HCT116 (cell line): ENCODE measurements at regions not wholly inside any gene's neighbourhood (a gene's known extent, or its start where the extent isn't known, plus 50 kb on each side); places are given as distances from the start of the nearest gene placed in this dataset.

ENCODE experiments used
- ATAC-seq: fragments of 200-7000 bp; cut with Tn5 transposase; 2 replicates; pipeline ENCODE4 v1.9.1; 2020; ENCODE audit warnings: mild to moderate bottlenecking, moderate library complexity
- BruUV-seq: library from RNA; stranded (reverse); fragments of 400-500 nt; replicated peaks from 2 replicates; lab custom pipeline; 2021; lab: Mats Ljungman, UMichigan
- CTCF ChIA-PET: fragments of 300-600 bp; sonication (Branson Sonifier 250); formaldehyde crosslinking; loops from one replicate; lab custom pipeline; 2021; ENCODE audit warnings: antibody characterized with exemption; lab: Charles Lee
- POLR2A ChIA-PET: fragments of 300-600, 350-600 bp; sonication (Branson Sonifier 250); formaldehyde crosslinking; loops from one replicate; lab custom pipeline; 2021; ENCODE audit warnings: antibody characterized with exemption; lab: Charles Lee
- RAD21 ChIA-PET, 2 experiments: fragments of 300-600 bp; sonication (Branson Sonifier 250); formaldehyde crosslinking; loops; one replicate each; lab custom pipeline; 2023; ENCODE audit warnings: low total read pairs in 2 of 2; ENCODE audit not compliant: uncharacterized antibody in 2 of 2, unreplicated experiment in 2 of 2, low non-redundant PET in 1 of 2; lab: Charles Lee
- DNase-seq: peaks from one replicate; pipeline ENCODE4 v3.0.0-alpha.2; 2010; ENCODE audit warnings: low read depth, low spot score
- H2AFZ ChIP-seq: fragments of 200-600 bp; shearing (Covaris generic), sonication (generic); 2 replicates; pipeline ENCODE4 v1.6.1; 2017; ENCODE audit warnings: low read depth, mixed run types, mixed read lengths, antibody characterized with exemption, low read length; ENCODE audit not compliant: poor library complexity, severe bottlenecking
- H3K27ac ChIP-seq: 2 replicates; pipeline ENCODE4 v1.5.1; 2012; ENCODE audit warnings: low read depth, low read length
- H3K27me3 ChIP-seq: fragments of 200-600 bp; sonication (generic); 2 replicates; pipeline ENCODE4 v1.6.1; 2016; ENCODE audit warnings: mixed run types, low read length, mixed read lengths; ENCODE audit not compliant: insufficient read depth
- H3K36me3 ChIP-seq, 2 experiments: fragments of 200-500 bp in 1 of 2; fragments of 200-600 bp in 1 of 2; sonication (Bioruptor generic) in 1 of 2; sonication (generic) in 1 of 2; 2 replicates each; pipeline versions ENCODE4 v1.5.1 to v1.6.1; 2014 to 2016; ENCODE audit warnings: low read length in 2 of 2, inconsistent platforms in 1 of 2, mixed read lengths in 1 of 2, mixed run types in 1 of 2; ENCODE audit not compliant: insufficient read depth in 2 of 2, control insufficient read depth in 1 of 2
- H3K4me1 ChIP-seq, 2 experiments: fragments of 200-600 bp in 1 of 2; sonication (generic) in 1 of 2; 2 replicates each; pipeline versions ENCODE4 v1.5.1 to v1.6.1; 2012 to 2017; ENCODE audit warnings: low read length in 2 of 2, inconsistent platforms in 1 of 2, mild to moderate bottlenecking in 1 of 2, mixed read lengths in 1 of 2, mixed run types in 1 of 2, moderate library complexity in 1 of 2; ENCODE audit not compliant: insufficient read depth in 2 of 2, control insufficient read depth in 1 of 2
- H3K4me2 ChIP-seq: fragments of 200-600 bp; sonication (generic); 2 replicates; pipeline ENCODE4 v1.6.1; 2017; ENCODE audit warnings: mixed run types, low read length, mixed read lengths
- H3K4me3 ChIP-seq, 2 experiments: fragments of 200-600 bp in 1 of 2; sonication (generic) in 1 of 2; replicated peaks in 1 of 2; 2 replicates each; pipeline ENCODE4 v1.5.1; 2011 to 2016; ENCODE audit warnings: low read length in 2 of 2, control low read depth in 1 of 2, low read depth in 1 of 2, mild to moderate bottlenecking in 1 of 2, mixed read lengths in 1 of 2, mixed run types in 1 of 2
- H3K79me2 ChIP-seq: fragments of 200-600 bp; sonication (generic); 2 replicates; pipeline ENCODE4 v1.6.1; 2017; ENCODE audit warnings: mild to moderate bottlenecking, mixed run types, low read length, moderate library complexity, mixed read lengths; ENCODE audit not compliant: insufficient read depth
- H3K9ac ChIP-seq: fragments of 200-600 bp; sonication (generic); 2 replicates; pipeline ENCODE4 v1.6.1; 2016; ENCODE audit warnings: low read length, mixed read lengths
- H3K9me2 ChIP-seq: fragments of 200-600 bp; sonication (generic), shearing (Covaris generic); 2 replicates; pipeline ENCODE4 v1.6.1; 2017; ENCODE audit warnings: mixed run types, mild to moderate bottlenecking, moderate library complexity; ENCODE audit not compliant: insufficient read depth
- H3K9me3 ChIP-seq, 2 experiments: fragments of 200-500 bp in 1 of 2; fragments of 200-600 bp in 1 of 2; sonication (Bioruptor generic) in 1 of 2; sonication (generic) in 1 of 2; 2 replicates each; pipeline ENCODE4 v1.6.1; 2014 to 2017; ENCODE audit warnings: low read length in 2 of 2, mixed read lengths in 2 of 2, inconsistent platforms in 1 of 2, low read depth in 1 of 2, mild to moderate bottlenecking in 1 of 2, mixed run types in 1 of 2, moderate library complexity in 1 of 2; ENCODE audit not compliant: control insufficient read depth in 1 of 2, insufficient read depth in 1 of 2
- H4K20me1 ChIP-seq: fragments of 200-600 bp; sonication (generic), shearing (Covaris generic); 2 replicates; pipeline ENCODE4 v1.6.1; 2017; ENCODE audit warnings: mixed run types, mild to moderate bottlenecking, moderate library complexity; ENCODE audit not compliant: insufficient read depth
- ATF3 ChIP-seq: IDR thresholded peaks from 2 replicates; pipeline ENCODE4 v1.6.1; 2012
- CBX3 ChIP-seq: IDR thresholded peaks from 2 replicates; pipeline ENCODE4 v1.6.1; 2012; ENCODE audit warnings: low read depth
- CTCF ChIP-seq, 3 experiments: fragments of 200-600 bp in 1 of 3; sonication (generic) in 1 of 3; IDR thresholded peaks in 2 of 3; conservative IDR thresholded peaks in 1 of 3; 2 replicates each; pipeline ENCODE4 v1.5.1; 2012 to 2017; ENCODE audit warnings: low read depth in 2 of 3, low read length in 2 of 3, antibody characterized with exemption in 1 of 3, borderline replicate concordance in 1 of 3, control low read depth in 1 of 3, mild to moderate bottlenecking in 1 of 3, mixed read lengths in 1 of 3, mixed run types in 1 of 3, moderate library complexity in 1 of 3; ENCODE audit not compliant: insufficient read depth in 1 of 3
- ELF1 ChIP-seq: IDR thresholded peaks from 2 replicates; pipeline ENCODE4 v1.6.1; 2012; ENCODE audit warnings: low read depth, borderline replicate concordance
- JUND ChIP-seq: IDR thresholded peaks from 2 replicates; pipeline ENCODE4 v1.6.1; 2012
- MAX ChIP-seq: IDR thresholded peaks from 2 replicates; pipeline ENCODE4 v1.6.1; 2012
- POLR2A ChIP-seq: IDR thresholded peaks from 2 replicates; pipeline ENCODE4 v1.7.0; 2011; ENCODE audit warnings: borderline replicate concordance; ENCODE audit not compliant: insufficient read depth, insufficient read length; ENCODE audit errors: extremely low read depth
- RAD21 ChIP-seq: IDR thresholded peaks from 2 replicates; pipeline ENCODE4 v1.6.1; 2012; ENCODE audit warnings: low read depth, mild to moderate bottlenecking
- SP1 ChIP-seq: IDR thresholded peaks from 2 replicates; pipeline ENCODE4 v1.6.1; 2012; ENCODE audit warnings: low read depth
- YY1 ChIP-seq: IDR thresholded peaks from 2 replicates; pipeline ENCODE4 v1.6.1; 2011; ENCODE audit warnings: low read length, low read depth, moderate library complexity, mild to moderate bottlenecking; ENCODE audit not compliant: insufficient replicate concordance; ENCODE audit errors: extremely low read depth
- ZBTB33 ChIP-seq: IDR thresholded peaks from 2 replicates; pipeline ENCODE4 v1.6.1; 2011; ENCODE audit warnings: mild to moderate bottlenecking, low read length, moderate library complexity; ENCODE audit not compliant: insufficient replicate concordance; ENCODE audit errors: extremely low read depth
- ZNF274 ChIP-seq: fragments of 200-500 bp; sonication (Bioruptor generic); IDR thresholded peaks from 2 replicates; pipeline ENCODE4 v1.6.1; 2014; ENCODE audit warnings: mild to moderate bottlenecking, low read depth, low read length, inconsistent platforms
- intact Hi-C: fragments of 100-400 bp; cut with micrococcal nuclease; formaldehyde crosslinking; loops from 2 replicates; pipeline ENCODE4 v1.10.0; 2022
- TF ChIP-seq, protein P1 (sequence below): IDR thresholded peaks from 2 replicates; pipeline ENCODE4 v1.6.1; 2012; ENCODE audit warnings: low read depth

DNA sequence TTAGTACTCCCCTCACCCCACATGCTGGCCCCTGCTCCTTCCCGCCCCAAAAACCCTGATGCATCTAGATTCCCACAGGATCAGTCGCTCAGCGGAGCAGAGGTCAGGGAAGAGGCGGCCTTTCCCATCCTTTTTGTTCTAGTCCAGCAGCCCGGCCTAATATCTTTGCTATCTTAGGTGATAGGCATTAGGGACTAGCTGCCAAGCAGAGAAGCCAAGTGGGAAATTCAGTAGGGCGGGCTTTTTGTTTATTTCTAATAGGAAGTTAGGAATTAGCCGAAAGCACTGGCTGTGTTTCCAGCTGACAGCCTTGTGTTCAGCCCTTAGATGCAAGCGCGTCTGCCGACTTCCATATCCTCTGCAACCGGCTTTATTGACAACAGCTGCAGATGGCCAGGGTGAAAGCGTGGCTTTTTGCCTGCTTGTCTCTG lies 59.0 kb upstream of the BCAR3 start (continued):
- no peak for TF ChIP-seq ZBTB33
- no peak for TF ChIP-seq CTCF (IDR thresholded peaks at IDR 0.05 in 2 of 3, conservative IDR thresholded peaks at IDR 0.05 in 1 of 3; ENCODE audit: borderline replicate concordance in 1 of 3, insufficient read depth in 1 of 3, low read depth in 2 of 3, low read length in 2 of 3)
- no peak for TF ChIP-seq CBX3
- TF ChIP-seq RAD21: no peak
- TF ChIP-seq MAX: no peak
- TF ChIP-seq YY1: no peak
- no peak for TF ChIP-seq ATF3
- TF ChIP-seq POLR2A: no peak

DNA sequence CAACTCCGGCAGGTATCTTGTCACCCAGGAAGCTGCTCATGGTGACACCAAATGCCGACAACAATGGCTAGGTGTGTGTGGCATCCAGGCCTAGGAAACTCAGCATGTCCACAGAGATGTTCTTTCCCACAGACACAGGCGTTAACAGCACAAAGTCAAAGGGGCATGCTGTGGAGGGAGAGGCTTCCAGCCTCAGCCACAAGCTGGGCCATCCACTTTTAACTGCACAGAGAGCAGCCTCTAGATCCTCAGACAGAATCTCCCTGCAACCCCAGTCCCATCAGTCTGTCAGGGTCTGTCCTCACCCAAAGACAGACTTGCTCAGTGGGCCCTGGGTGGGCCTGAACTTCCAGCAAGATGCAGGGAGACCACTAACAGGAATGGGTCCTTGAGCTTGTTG lies 58.5 kb upstream of the BCAR3 start:
- Histone ChIP-seq H3K36me3 (no peaks in the 10 kb centered on the region), H3K9me2 (no peaks in the 10 kb centered on the region), H4K20me1 (no peaks in the 10 kb centered on the region), H3K27ac (no peak overlapping the region), H3K4me2 (no peak overlapping the region), H2AFZ (no peak overlapping the region), H3K4me1 (peaks cover 19 to 61% of the 10 kb centered on the region in 2 experiments), H3K79me2 (no peaks in the 10 kb centered on the region), H3K4me3 (no peak overlapping the region), H3K9ac (no peak overlapping the region), H3K9me3 (no peaks in the 10 kb centered on the region), H3K27me3 (no peaks in the 10 kb centered on the region)
- BruUV-seq: no TSS peak
- no peak for DNase-seq
- ChIA-PET CTCF (no interaction called here), RAD21 (no interaction called here), POLR2A (no interaction called here)
- intact Hi-C loops: no loop called here
- no peak for ATAC-seq
- no peak for TF ChIP-seq MAX
- TF ChIP-seq ZNF274: no peak
- TF ChIP-seq CTCF (IDR thresholded peaks at IDR 0.05 in 2 of 3, conservative IDR thresholded peaks at IDR 0.05 in 1 of 3; ENCODE audit: borderline replicate concordance in 1 of 3, insufficient read depth in 1 of 3, low read depth in 2 of 3, low read length in 2 of 3): no peak
- no peak for TF ChIP-seq CBX3
- TF ChIP-seq SP1: no peak
- TF ChIP-seq ELF1: no peak
- TF ChIP-seq, protein P1, sequence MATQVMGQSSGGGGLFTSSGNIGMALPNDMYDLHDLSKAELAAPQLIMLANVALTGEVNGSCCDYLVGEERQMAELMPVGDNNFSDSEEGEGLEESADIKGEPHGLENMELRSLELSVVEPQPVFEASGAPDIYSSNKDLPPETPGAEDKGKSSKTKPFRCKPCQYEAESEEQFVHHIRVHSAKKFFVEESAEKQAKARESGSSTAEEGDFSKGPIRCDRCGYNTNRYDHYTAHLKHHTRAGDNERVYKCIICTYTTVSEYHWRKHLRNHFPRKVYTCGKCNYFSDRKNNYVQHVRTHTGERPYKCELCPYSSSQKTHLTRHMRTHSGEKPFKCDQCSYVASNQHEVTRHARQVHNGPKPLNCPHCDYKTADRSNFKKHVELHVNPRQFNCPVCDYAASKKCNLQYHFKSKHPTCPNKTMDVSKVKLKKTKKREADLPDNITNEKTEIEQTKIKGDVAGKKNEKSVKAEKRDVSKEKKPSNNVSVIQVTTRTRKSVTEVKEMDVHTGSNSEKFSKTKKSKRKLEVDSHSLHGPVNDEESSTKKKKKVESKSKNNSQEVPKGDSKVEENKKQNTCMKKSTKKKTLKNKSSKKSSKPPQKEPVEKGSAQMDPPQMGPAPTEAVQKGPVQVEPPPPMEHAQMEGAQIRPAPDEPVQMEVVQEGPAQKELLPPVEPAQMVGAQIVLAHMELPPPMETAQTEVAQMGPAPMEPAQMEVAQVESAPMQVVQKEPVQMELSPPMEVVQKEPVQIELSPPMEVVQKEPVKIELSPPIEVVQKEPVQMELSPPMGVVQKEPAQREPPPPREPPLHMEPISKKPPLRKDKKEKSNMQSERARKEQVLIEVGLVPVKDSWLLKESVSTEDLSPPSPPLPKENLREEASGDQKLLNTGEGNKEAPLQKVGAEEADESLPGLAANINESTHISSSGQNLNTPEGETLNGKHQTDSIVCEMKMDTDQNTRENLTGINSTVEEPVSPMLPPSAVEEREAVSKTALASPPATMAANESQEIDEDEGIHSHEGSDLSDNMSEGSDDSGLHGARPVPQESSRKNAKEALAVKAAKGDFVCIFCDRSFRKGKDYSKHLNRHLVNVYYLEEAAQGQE: no peak
- no peak for TF ChIP-seq JUND
